ENCODE measurements at regions not wholly inside any gene's neighbourhood (a gene's known extent, or its start where the extent isn't known, plus 50 kb on each side); places are given as distances from the start of the nearest gene placed in this dataset.

GRCh38 chr2:226554701-226555100, 244.9 kb downstream of the IRS1 start:
- WGBS, 2 donors: 56 to 81% methylated on average over 1 of the region's 1 CpG
- ATAC-seq (ENCODE audit: insufficient read depth, low FRiP score): no peak
- H3K4me1 ChIP-seq (ENCODE audit: control insufficient read depth in 5 of 5, insufficient read depth in 5 of 5, low read length in 5 of 5): peaks cover 0 to 16% (median 2%) of the 10 kb centered on the region in 5 donors
- TF ChIP-seq, protein P1, sequence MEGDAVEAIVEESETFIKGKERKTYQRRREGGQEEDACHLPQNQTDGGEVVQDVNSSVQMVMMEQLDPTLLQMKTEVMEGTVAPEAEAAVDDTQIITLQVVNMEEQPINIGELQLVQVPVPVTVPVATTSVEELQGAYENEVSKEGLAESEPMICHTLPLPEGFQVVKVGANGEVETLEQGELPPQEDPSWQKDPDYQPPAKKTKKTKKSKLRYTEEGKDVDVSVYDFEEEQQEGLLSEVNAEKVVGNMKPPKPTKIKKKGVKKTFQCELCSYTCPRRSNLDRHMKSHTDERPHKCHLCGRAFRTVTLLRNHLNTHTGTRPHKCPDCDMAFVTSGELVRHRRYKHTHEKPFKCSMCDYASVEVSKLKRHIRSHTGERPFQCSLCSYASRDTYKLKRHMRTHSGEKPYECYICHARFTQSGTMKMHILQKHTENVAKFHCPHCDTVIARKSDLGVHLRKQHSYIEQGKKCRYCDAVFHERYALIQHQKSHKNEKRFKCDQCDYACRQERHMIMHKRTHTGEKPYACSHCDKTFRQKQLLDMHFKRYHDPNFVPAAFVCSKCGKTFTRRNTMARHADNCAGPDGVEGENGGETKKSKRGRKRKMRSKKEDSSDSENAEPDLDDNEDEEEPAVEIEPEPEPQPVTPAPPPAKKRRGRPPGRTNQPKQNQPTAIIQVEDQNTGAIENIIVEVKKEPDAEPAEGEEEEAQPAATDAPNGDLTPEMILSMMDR (IDR thresholded peaks at IDR 0.05; ENCODE audit: control extremely low read depth, extremely low read depth): no peak
- H3K27ac ChIP-seq (ENCODE audit: low read depth in 1 of 2, low read length in 1 of 2): no peak overlapping the region
- H3K36me3 ChIP-seq (ENCODE audit: control insufficient read depth in 4 of 4, insufficient read depth in 4 of 4, low read length in 4 of 4): no peaks in the 10 kb centered on the region
- no peak overlapping the region for H3K9ac ChIP-seq (ENCODE audit: insufficient read depth in 1 of 2, low read length in 2 of 2)
- DNase-seq: peak in 1 of 3 donors; percentile 11
- no peak overlapping the region for H3K4me3 ChIP-seq
- H3K27me3 ChIP-seq (ENCODE audit: control insufficient read depth in 3 of 3, insufficient read depth in 3 of 3, low read length in 2 of 3): no peaks in the 10 kb centered on the region
- no peaks in the 10 kb centered on the region for H3K9me3 ChIP-seq (ENCODE audit: control insufficient read depth in 4 of 4, insufficient read depth in 3 of 4, low read length in 3 of 4)

GRCh38 chr2:226553333-226553732, 246.3 kb downstream of the IRS1 start:
- DNase-seq: no peak
- peaks cover 0 to 27% (median 10%) of the 10 kb centered on the region in 5 donors for H3K4me1 ChIP-seq (ENCODE audit: control insufficient read depth in 5 of 5, insufficient read depth in 5 of 5, low read length in 5 of 5)
- TF ChIP-seq, protein P1 (IDR thresholded peaks at IDR 0.05; ENCODE audit: control extremely low read depth, extremely low read depth): no peak
- H3K9ac ChIP-seq (ENCODE audit: insufficient read depth in 1 of 2, low read length in 2 of 2): no peak overlapping the region
- H3K36me3 ChIP-seq (ENCODE audit: control insufficient read depth in 4 of 4, insufficient read depth in 4 of 4, low read length in 4 of 4): no peaks in the 10 kb centered on the region
- no peaks in the 10 kb centered on the region for H3K27me3 ChIP-seq (ENCODE audit: control insufficient read depth in 3 of 3, insufficient read depth in 3 of 3, low read length in 2 of 3)
- ATAC-seq (ENCODE audit: insufficient read depth, low FRiP score): no peak
- WGBS, 2 donors: 73 to 77% methylated on average over 3 of the region's 3 CpGs
- H3K27ac ChIP-seq (ENCODE audit: low read depth in 1 of 2, low read length in 1 of 2): no peak overlapping the region
- H3K9me3 ChIP-seq (ENCODE audit: control insufficient read depth in 4 of 4, insufficient read depth in 3 of 4, low read length in 3 of 4): no peaks in the 10 kb centered on the region
- H3K4me3 ChIP-seq: no peak overlapping the region

- DNase-seq (no peak), ATAC-seq (ENCODE audit: insufficient read depth, low FRiP score) (no peak)
- Histone ChIP-seq H3K4me3 (no peak overlapping the region), H3K27me3 (ENCODE audit: control insufficient read depth in 3 of 3, insufficient read depth in 3 of 3, low read length in 2 of 3) (no peaks in the 10 kb centered on the region), H3K9me3 (ENCODE audit: control insufficient read depth in 4 of 4, insufficient read depth in 3 of 4, low read length in 3 of 4) (no peaks in the 10 kb centered on the region), H3K4me1 (ENCODE audit: control insufficient read depth in 5 of 5, insufficient read depth in 5 of 5, low read length in 5 of 5) (peaks cover 0 to 28% (median 10%) of the 10 kb centered on the region in 5 donors), H3K9ac (ENCODE audit: insufficient read depth in 1 of 2, low read length in 2 of 2) (no peak overlapping the region), H3K27ac (ENCODE audit: low read depth in 1 of 2, low read length in 1 of 2) (no peak overlapping the region), H3K36me3 (ENCODE audit: control insufficient read depth in 4 of 4, insufficient read depth in 4 of 4, low read length in 4 of 4) (no peaks in the 10 kb centered on the region)
- TF ChIP-seq, protein P1 (IDR thresholded peaks at IDR 0.05; ENCODE audit: control extremely low read depth, extremely low read depth): no peak
- WGBS, 2 donors: 70% methylated on average over 5 of the region's 5 CpGs
Observed at GRCh38 chr2:226552571-226553285, 246.9 kb downstream of the IRS1 start.

Measured in lung (tissue), 11 donors.